ENCODE measurements at regions not wholly inside any gene's neighbourhood (a gene's known extent, or its start where the extent isn't known, plus 50 kb on each side); places are given as distances from the start of the nearest gene placed in this dataset.

DNA sequence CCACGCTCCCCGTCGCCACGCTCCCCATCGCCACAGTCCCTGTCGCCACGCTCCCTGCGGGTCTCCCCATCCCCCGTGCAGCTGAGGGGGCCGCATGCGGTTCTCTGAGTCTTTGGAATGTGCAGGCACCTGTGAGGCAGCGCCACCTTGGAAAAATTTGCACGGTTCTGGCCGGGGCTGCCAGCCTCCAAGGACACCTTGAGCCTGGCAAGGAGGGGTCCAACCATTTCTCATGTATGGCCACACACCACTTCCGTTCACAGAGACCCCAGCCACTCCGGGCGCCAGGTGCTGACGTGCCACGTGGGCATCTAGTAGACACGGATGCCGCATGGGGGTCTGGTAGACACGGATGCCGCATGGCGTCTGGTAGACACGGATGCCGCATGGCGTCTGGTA lies 70.5 kb upstream of the ADGRA1 start:
- WGBS (ENCODE audit: insufficient coverage), result 96% methylated on average over 27 of the region's 27 CpGs
- no peaks in the 10 kb centered on the region for H3K36me3 Mint-ChIP-seq
- intact Hi-C loops (cut with micrococcal nuclease), result no loop called here
- Histone ChIP-seq H3K27ac (ENCODE audit: low read length) (no peak overlapping the region), H3K4me3 (ENCODE audit: low read length) (no peak overlapping the region), H3K36me3 (ENCODE audit: control insufficient read depth, insufficient read depth, low read length) (no peaks in the 10 kb centered on the region), H3K4me1 (ENCODE audit: control insufficient read depth, insufficient read depth, low read length) (peaks cover 10% of the 10 kb centered on the region), H3K27me3 (ENCODE audit: control insufficient read depth, insufficient read depth, low read length) (no peaks in the 10 kb centered on the region), H3K9me3 (ENCODE audit: control insufficient read depth, insufficient read depth, low read length) (no peaks in the 10 kb centered on the region)
- H3K4me3 Mint-ChIP-seq, result no peak overlapping the region
- no peak for TF ChIP-seq CTCF (IDR thresholded peaks at IDR 0.05)
- peaks cover 0 to 3% of the 10 kb centered on the region in 2 donors for H3K27me3 Mint-ChIP-seq (ENCODE audit: low read depth in 2 of 2)
- no peak overlapping the region for H3K27ac Mint-ChIP-seq
- H3K4me1 Mint-ChIP-seq, result no peaks in the 10 kb centered on the region
- DNase-seq (no peak), ATAC-seq (no peak)
- no peaks in the 10 kb centered on the region for H3K9me3 Mint-ChIP-seq

- Mint-ChIP-seq H3K27me3 (ENCODE audit: low read depth in 2 of 2) (peaks cover 0 to 3% of the 10 kb centered on the region in 2 donors), H3K27ac (no peak overlapping the region), H3K36me3 (no peaks in the 10 kb centered on the region), H3K4me3 (no peak overlapping the region), H3K9me3 (no peaks in the 10 kb centered on the region), H3K4me1 (no peaks in the 10 kb centered on the region)
- no peak for TF ChIP-seq CTCF (IDR thresholded peaks at IDR 0.05)
- Histone ChIP-seq H3K27me3 (ENCODE audit: control insufficient read depth, insufficient read depth, low read length) (no peaks in the 10 kb centered on the region), H3K4me3 (ENCODE audit: low read length) (no peak overlapping the region), H3K4me1 (ENCODE audit: control insufficient read depth, insufficient read depth, low read length) (peaks cover 10% of the 10 kb centered on the region), H3K27ac (ENCODE audit: low read length) (no peak overlapping the region), H3K36me3 (ENCODE audit: control insufficient read depth, insufficient read depth, low read length) (no peaks in the 10 kb centered on the region), H3K9me3 (ENCODE audit: control insufficient read depth, insufficient read depth, low read length) (no peaks in the 10 kb centered on the region)
- ATAC-seq, result no peak
- intact Hi-C loops (cut with micrococcal nuclease), result no loop called here
- DNase-seq, result no peak
- 95% methylated on average over 45 of the region's 45 CpGs for WGBS (ENCODE audit: insufficient coverage)
Observed at GRCh38 chr10:133016493-133017202, 71.1 kb upstream of the ADGRA1 start.

GRCh38 chr10:133015816-133016462 lies 71.8 kb upstream of the ADGRA1 start:
- H3K27ac ChIP-seq (ENCODE audit: low read length), result no peak overlapping the region
- intact Hi-C loops (cut with micrococcal nuclease), result no loop called here
- Mint-ChIP-seq H3K4me3 (no peak overlapping the region), H3K27me3 (ENCODE audit: low read depth in 2 of 2) (peaks cover 0 to 3% of the 10 kb centered on the region in 2 donors), H3K27ac (no peak overlapping the region), H3K36me3 (no peaks in the 10 kb centered on the region), H3K9me3 (no peaks in the 10 kb centered on the region), H3K4me1 (no peaks in the 10 kb centered on the region)
- H3K9me3 ChIP-seq (ENCODE audit: control insufficient read depth, insufficient read depth, low read length), result no peaks in the 10 kb centered on the region
- ATAC-seq (no peak), DNase-seq (no peak)
- 93% methylated on average over 34 of the region's 34 CpGs for WGBS (ENCODE audit: insufficient coverage)
- H3K36me3 ChIP-seq (ENCODE audit: control insufficient read depth, insufficient read depth, low read length), result no peaks in the 10 kb centered on the region
- no peak for TF ChIP-seq CTCF (IDR thresholded peaks at IDR 0.05)
- H3K27me3 ChIP-seq (ENCODE audit: control insufficient read depth, insufficient read depth, low read length), result no peaks in the 10 kb centered on the region
- no peak overlapping the region for H3K4me3 ChIP-seq (ENCODE audit: low read length)
- H3K4me1 ChIP-seq (ENCODE audit: control insufficient read depth, insufficient read depth, low read length), result peaks cover 10% of the 10 kb centered on the region
